ENCODE measurements at regions not wholly inside any gene's neighbourhood (a gene's known extent, or its start where the extent isn't known, plus 50 kb on each side); places are given as distances from the start of the nearest gene placed in this dataset.
"Not testable (repeated sequence)": the region's sequence is repeated elsewhere in the genome, so short reads cannot be mapped to it uniquely, and the experiment has no call there.

- no peaks in the 10 kb centered on the region for H3K36me3 Mint-ChIP-seq (ENCODE audit: low read depth)
- TF ChIP-seq CTCF (IDR thresholded peaks at IDR 0.05; ENCODE audit: unreplicated experiment in 3 of 3), result no peak
- H3K27me3 Mint-ChIP-seq (ENCODE audit: low read depth), result no peaks in the 10 kb centered on the region
- H3K27ac Mint-ChIP-seq, result no peak overlapping the region
- no peaks in the 10 kb centered on the region for H3K4me1 Mint-ChIP-seq
- H3K4me3 Mint-ChIP-seq, result no peak overlapping the region
- H3K9me3 Mint-ChIP-seq, result peaks cover 32% of the 10 kb centered on the region
Observed at GRCh38 chr12:34108967-34109366, 86.7 kb downstream of the ALG10 start.

- Mint-ChIP-seq H3K27ac (no peak overlapping the region), H3K36me3 (ENCODE audit: low read depth) (no peaks in the 10 kb centered on the region), H3K4me1 (no peaks in the 10 kb centered on the region), H3K27me3 (ENCODE audit: low read depth) (no peaks in the 10 kb centered on the region), H3K4me3 (no peak overlapping the region), H3K9me3 (peaks cover 35% of the 10 kb centered on the region)
- no peak for TF ChIP-seq CTCF (IDR thresholded peaks at IDR 0.05; ENCODE audit: unreplicated experiment in 3 of 3)
Observed at GRCh38 chr12:34109390-34109789, 87.1 kb downstream of the ALG10 start.

GRCh38 chr12:34109909-34110531 lies 87.7 kb downstream of the ALG10 start:
- H3K9me3 Mint-ChIP-seq, result peaks cover 36% of the 10 kb centered on the region
- H3K4me1 Mint-ChIP-seq; H3K4me3 Mint-ChIP-seq; H3K27me3 Mint-ChIP-seq (ENCODE audit: low read depth); H3K36me3 Mint-ChIP-seq (ENCODE audit: low read depth); H3K27ac Mint-ChIP-seq: not testable (repeated sequence)

- Mint-ChIP-seq H3K4me1 (no peaks in the 10 kb centered on the region), H3K36me3 (ENCODE audit: low read depth) (no peaks in the 10 kb centered on the region), H3K9me3 (peaks cover 25% of the 10 kb centered on the region), H3K27me3 (ENCODE audit: low read depth) (no peaks in the 10 kb centered on the region), H3K27ac (no peak overlapping the region), H3K4me3 (no peak overlapping the region)
- TF ChIP-seq CTCF (IDR thresholded peaks at IDR 0.05; ENCODE audit: unreplicated experiment in 3 of 3), result no peak
Observed at GRCh38 chr12:34119366-34119765, 97.1 kb downstream of the ALG10 start.

- Mint-ChIP-seq H3K9me3 (peaks cover 24% of the 10 kb centered on the region), H3K4me3 (no peak overlapping the region), H3K36me3 (ENCODE audit: low read depth) (no peaks in the 10 kb centered on the region), H3K27ac (no peak overlapping the region), H3K4me1 (no peaks in the 10 kb centered on the region), H3K27me3 (ENCODE audit: low read depth) (no peaks in the 10 kb centered on the region)
- no peak for TF ChIP-seq CTCF (IDR thresholded peaks at IDR 0.05; ENCODE audit: unreplicated experiment in 3 of 3)
Observed at GRCh38 chr12:34121360-34121759, 99.1 kb downstream of the ALG10 start.

- H3K9me3 Mint-ChIP-seq, result peaks cover 23% of the 10 kb centered on the region
- peak; percentile 37 to 57 (median 56) for TF ChIP-seq CTCF (IDR thresholded peaks at IDR 0.05; ENCODE audit: unreplicated experiment in 3 of 3)
- H3K27me3 Mint-ChIP-seq (ENCODE audit: low read depth); H3K4me3 Mint-ChIP-seq; H3K4me1 Mint-ChIP-seq; H3K27ac Mint-ChIP-seq; H3K36me3 Mint-ChIP-seq (ENCODE audit: low read depth): not testable (repeated sequence)
Observed at GRCh38 chr12:34123092-34123491, 100.8 kb downstream of the ALG10 start.

Data from nephron (organoid).